KOPT-K1 (cell line): ENCODE measurements at regions not wholly inside any gene's neighbourhood (a gene's known extent, or its start where the extent isn't known, plus 50 kb on each side); places are given as distances from the start of the nearest gene placed in this dataset.
"Not testable (repeated sequence)": the region's sequence is repeated elsewhere in the genome, so short reads cannot be mapped to it uniquely, and the experiment has no call there.

Source experiments
- H3K27ac ChIP-seq: fragments of 200-600 bp; sonication (generic); 2 replicates; pipeline ENCODE4 v1.5.1; 2016; ENCODE audit warnings: antibody characterized with exemption, mild to moderate bottlenecking, low read depth, low read length; ENCODE audit not compliant: poor library complexity, severe bottlenecking
- H3K36me3 ChIP-seq: fragments of 200-600 bp; sonication (generic); 2 replicates; pipeline ENCODE4 v1.5.1; 2017; ENCODE audit warnings: antibody characterized with exemption, mild to moderate bottlenecking, low read length, moderate library complexity; ENCODE audit not compliant: insufficient read depth
- H3K9me3 ChIP-seq: fragments of 200-600 bp; sonication (generic); 2 replicates; pipeline ENCODE4 v1.5.1; 2017; ENCODE audit warnings: antibody characterized with exemption, low read length, mild to moderate bottlenecking; ENCODE audit not compliant: insufficient read depth, poor library complexity, severe bottlenecking

DNA sequence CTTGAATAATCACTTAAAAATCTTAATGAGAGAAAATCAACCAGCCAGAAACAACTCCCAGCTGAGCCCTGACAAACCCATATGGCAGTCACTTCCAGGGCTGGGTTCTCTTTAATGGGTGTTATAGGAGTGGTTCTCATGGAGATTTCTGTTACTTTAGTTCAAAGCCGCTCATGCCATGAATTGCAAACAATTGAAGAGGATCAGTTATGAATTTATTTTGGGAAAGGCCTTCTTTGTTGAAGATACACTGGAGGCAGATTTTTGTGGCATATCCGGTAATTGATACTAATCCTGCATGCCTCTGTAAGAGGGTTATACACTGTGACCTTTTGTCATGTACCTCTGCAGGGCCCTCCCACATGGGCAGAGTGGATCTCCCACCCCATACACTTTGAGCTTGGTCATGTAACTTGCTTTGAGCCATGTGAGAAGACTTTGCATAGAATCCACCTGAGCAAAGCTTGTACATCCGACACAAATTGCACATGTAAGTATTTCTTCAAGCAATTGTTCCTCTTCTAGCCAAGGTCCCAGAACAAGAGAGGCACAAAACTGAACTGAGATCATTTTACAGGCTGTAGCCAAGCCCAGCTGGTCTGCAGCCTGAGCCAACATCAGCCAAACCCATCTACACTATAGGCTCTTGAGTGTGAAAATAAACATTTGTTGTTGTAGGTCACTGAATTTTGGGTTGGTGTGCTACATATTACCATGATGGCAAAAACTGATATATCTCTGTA lies 492.3 kb downstream of the PREX1 start:
- Histone ChIP-seq H3K9me3 (no peaks in the 10 kb centered on the region), H3K36me3 (no peaks in the 10 kb centered on the region), H3K27ac (no peak overlapping the region)

- H3K9me3 ChIP-seq, result no peaks in the 10 kb centered on the region
- no peaks in the 10 kb centered on the region for H3K36me3 ChIP-seq
- H3K27ac ChIP-seq, result no peak overlapping the region
These were observed 494.1 kb downstream of the PREX1 start for GRCh38 chr20:48333707-48334106.

- Histone ChIP-seq H3K9me3 (no peaks in the 10 kb centered on the region), H3K36me3 (no peaks in the 10 kb centered on the region), H3K27ac (no peak overlapping the region)
These were observed 495.2 kb downstream of the PREX1 start for GRCh38 chr20:48332555-48332954.

DNA sequence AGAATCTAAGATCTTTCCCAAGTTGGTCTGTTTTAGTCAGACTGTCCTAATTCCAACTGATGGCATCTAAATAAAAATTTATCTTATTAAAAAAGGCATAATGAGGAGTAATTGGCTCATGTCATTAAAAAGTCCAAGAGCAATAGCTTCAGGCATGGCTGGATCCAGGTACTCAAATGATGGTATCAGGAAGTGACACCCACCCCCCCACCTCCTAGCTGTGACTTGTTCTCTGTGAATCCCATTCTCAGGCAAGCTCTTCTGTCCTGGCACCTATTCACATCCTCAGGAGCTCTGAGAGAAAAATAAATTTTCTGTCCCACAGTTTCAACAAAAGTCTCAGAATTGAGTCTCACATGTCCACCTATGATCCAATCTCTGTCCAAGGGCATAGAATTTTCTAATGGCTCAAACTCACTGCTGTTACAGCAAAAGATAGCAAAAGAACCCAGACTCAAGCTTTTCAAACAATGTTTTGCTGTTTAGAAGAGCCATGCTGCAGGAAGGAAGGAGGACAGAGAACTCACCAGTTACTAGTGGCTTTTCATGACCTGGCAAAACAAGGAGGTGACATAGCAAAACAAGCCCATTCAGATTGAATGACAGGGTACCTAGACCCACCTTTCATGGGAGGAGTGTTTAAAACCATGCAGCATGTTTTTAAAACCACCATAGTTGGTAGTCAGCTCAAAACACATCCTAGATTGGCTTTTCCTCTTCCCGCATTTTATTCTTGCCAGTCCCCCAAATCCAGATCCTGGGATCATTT lies 496.1 kb downstream of the PREX1 start:
- Histone ChIP-seq H3K27ac (no peak overlapping the region), H3K9me3 (no peaks in the 10 kb centered on the region)

GRCh38 chr20:48329676-48330664 lies 497.8 kb downstream of the PREX1 start:
- H3K9me3 ChIP-seq, result no peaks in the 10 kb centered on the region
- no peak overlapping the region for H3K27ac ChIP-seq

More for the DNA sequence above, 496.1 kb downstream of the PREX1 start:
- no peaks in the 10 kb centered on the region for H3K36me3 ChIP-seq

GRCh38 chr20:48329031-48329615 lies 498.7 kb downstream of the PREX1 start:
- H3K36me3 ChIP-seq, result no peaks in the 10 kb centered on the region
- no peaks in the 10 kb centered on the region for H3K9me3 ChIP-seq
- no peak overlapping the region for H3K27ac ChIP-seq

More at GRCh38 chr20:48329676-48330664, 497.8 kb downstream of the PREX1 start:
- H3K36me3 ChIP-seq, result no peaks in the 10 kb centered on the region

DNA sequence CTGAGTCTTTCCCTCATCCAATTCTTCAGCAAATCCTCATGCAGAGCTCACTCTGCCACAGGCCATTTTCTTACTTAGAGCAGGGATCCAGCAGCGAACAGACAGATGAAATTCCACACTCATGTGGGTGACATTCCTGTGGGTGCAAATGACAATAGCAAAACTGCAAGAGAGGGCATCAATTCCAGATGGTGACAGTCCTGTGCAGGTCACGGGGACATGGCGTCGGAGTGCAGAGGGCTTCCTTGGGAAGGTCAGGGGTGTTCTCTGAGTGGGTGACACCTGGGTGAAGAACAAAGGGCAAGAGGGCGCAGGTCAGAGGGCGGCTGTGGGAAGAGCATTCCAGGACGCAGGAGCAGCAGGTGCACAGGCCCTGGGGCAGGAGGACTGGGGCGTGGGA lies 500.0 kb downstream of the PREX1 start:
- not testable (repeated sequence) for H3K9me3 ChIP-seq, H3K27ac ChIP-seq, H3K36me3 ChIP-seq

- no peaks in the 10 kb centered on the region for H3K36me3 ChIP-seq
- no peaks in the 10 kb centered on the region for H3K9me3 ChIP-seq
- H3K27ac ChIP-seq, result no peak overlapping the region
These were observed 500.9 kb downstream of the PREX1 start for GRCh38 chr20:48326868-48327267.

DNA sequence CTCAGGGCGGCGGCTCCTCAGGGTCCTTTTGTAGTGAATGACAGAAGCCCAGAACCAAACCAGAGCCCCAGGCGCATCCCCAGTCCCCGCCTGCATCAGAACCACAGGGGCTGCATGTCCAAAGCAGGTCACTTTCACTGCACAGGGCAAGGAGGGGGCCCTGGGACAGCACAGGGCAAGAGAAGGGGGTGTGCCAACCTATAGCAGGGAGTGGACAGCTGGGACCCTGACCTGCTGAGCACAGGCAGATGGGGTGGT lies 501.4 kb downstream of the PREX1 start:
- H3K27ac ChIP-seq, result no peak overlapping the region
- H3K36me3 ChIP-seq, result no peaks in the 10 kb centered on the region
- no peaks in the 10 kb centered on the region for H3K9me3 ChIP-seq

GRCh38 chr20:48325656-48326433 lies 502.0 kb downstream of the PREX1 start:
- H3K9me3 ChIP-seq, result no peaks in the 10 kb centered on the region
- no peak overlapping the region for H3K27ac ChIP-seq
- H3K36me3 ChIP-seq, result no peaks in the 10 kb centered on the region

DNA sequence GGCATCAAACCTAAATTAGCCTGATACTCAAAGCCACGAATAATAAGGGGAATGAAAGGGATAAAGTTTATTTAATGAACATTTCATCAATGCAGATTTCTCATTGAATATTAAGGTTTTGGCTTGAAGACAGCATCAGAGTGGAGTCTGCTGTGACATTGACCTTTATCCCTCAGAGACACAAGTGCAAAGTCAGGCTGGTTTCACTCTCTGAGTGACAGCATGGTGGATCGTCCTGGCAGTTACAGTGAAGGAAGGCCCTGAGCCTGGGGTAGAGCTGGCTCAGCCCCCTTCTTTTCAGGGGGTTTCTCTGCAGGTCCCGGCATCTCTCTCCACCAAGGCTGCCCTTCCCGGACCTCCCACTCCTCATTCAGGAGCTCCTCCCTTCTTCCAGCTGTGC lies 503.1 kb downstream of the PREX1 start:
- Histone ChIP-seq H3K27ac (no peak overlapping the region), H3K36me3 (no peaks in the 10 kb centered on the region), H3K9me3 (no peaks in the 10 kb centered on the region)

GRCh38 chr20:48321271-48321670 lies 506.5 kb downstream of the PREX1 start:
- H3K9me3 ChIP-seq, result no peaks in the 10 kb centered on the region
- no peak overlapping the region for H3K27ac ChIP-seq
- H3K36me3 ChIP-seq, result no peaks in the 10 kb centered on the region

DNA sequence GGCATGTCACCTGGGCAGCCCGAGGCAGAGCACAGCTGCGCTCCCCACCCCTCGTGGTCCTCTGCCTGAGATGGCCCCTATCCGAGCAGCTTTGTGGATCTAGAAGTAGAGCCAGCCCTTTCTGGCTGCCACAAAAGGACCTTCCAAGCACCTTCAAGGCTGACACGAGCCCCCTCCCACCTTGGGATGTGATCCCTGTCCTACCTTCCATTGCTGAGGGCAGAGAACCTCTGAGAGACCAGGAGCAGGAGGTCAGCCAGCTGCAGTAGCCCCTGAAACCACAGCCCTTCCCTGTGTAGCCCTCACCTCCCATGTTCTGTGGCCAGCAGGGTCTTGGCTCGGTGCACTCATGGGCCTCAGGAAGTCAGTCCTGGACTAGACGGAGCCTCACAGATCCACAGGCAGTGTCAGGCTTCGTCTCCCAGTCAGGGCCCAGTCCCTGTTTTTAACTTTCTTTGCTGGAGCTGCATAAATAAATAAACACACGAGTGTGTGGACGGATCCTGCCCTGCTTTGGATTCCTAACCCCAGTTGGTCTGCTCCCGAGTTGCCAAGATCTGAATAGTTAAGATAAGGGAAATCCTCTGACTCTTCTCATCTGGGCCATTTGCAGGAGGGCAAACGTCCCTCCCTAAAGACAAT lies 507.7 kb downstream of the PREX1 start:
- Histone ChIP-seq H3K9me3 (no peaks in the 10 kb centered on the region), H3K27ac (no peak overlapping the region), H3K36me3 (no peaks in the 10 kb centered on the region)

DNA sequence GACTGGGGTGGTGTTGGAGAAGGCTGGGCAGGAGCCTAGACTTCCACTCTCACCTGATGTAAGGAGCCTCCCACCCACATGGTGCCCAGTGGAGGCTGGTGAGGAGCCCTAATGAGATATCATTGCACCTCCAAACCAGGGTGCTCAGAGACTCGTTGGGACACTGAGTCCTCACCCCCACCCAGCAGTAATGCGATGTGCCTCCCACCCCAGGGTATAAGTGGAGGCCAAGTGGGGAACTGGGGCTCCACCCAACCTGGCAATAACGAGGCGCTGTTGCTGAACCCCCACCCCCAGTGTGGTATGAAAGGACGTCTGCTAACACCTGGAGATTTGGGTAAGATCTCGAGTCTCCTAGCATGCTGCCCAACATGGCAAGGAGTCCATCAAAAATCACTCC lies 510.2 kb downstream of the PREX1 start:
- Histone ChIP-seq H3K36me3 (no peaks in the 10 kb centered on the region), H3K9me3 (no peaks in the 10 kb centered on the region), H3K27ac (no peak overlapping the region)
